GM10266 (cell line): ENCODE measurements at regions not wholly inside any gene's neighbourhood (a gene's known extent, or its start where the extent isn't known, plus 50 kb on each side); places are given as distances from the start of the nearest gene placed in this dataset.
"Not testable (repeated sequence)": the region's sequence is repeated elsewhere in the genome, so short reads cannot be mapped to it uniquely, and the experiment has no call there.

ENCODE experiments used
- DNase-seq: peaks from one replicate; pipeline ENCODE4 v3.0.0; 2012; ENCODE audit errors: extremely low spot score
- TF ChIP-seq, protein P1 (sequence below): IDR thresholded peaks from 2 replicates; pipeline ENCODE4 v1.5.1; 2012; ENCODE audit warnings: mild to moderate bottlenecking, low read depth; ENCODE audit not compliant: control insufficient read depth, insufficient read depth; ENCODE audit errors: missing control alignments

DNA sequence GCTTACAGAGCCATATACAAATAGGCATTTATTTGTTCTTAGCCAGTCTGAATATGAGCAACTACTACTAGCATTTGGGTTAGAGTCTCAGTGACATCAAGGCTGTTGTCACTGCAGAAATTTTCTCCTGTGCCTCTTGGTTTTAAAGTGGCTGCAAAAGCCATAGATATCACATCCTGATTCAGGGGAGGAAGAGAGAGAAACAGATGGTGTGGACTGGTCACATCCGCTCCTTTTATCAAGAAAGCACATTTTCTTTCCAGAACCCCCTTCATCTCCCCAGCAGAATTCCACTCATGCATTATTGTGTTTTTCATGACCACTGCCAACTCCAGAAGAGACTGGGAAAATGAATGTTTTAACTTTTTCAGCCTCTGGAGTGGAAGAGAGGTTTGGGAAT is 69.8 kb downstream of the PTTG1 start:
- TF ChIP-seq, protein P1, sequence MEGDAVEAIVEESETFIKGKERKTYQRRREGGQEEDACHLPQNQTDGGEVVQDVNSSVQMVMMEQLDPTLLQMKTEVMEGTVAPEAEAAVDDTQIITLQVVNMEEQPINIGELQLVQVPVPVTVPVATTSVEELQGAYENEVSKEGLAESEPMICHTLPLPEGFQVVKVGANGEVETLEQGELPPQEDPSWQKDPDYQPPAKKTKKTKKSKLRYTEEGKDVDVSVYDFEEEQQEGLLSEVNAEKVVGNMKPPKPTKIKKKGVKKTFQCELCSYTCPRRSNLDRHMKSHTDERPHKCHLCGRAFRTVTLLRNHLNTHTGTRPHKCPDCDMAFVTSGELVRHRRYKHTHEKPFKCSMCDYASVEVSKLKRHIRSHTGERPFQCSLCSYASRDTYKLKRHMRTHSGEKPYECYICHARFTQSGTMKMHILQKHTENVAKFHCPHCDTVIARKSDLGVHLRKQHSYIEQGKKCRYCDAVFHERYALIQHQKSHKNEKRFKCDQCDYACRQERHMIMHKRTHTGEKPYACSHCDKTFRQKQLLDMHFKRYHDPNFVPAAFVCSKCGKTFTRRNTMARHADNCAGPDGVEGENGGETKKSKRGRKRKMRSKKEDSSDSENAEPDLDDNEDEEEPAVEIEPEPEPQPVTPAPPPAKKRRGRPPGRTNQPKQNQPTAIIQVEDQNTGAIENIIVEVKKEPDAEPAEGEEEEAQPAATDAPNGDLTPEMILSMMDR = no peak
- DNase-seq = no peak

DNA sequence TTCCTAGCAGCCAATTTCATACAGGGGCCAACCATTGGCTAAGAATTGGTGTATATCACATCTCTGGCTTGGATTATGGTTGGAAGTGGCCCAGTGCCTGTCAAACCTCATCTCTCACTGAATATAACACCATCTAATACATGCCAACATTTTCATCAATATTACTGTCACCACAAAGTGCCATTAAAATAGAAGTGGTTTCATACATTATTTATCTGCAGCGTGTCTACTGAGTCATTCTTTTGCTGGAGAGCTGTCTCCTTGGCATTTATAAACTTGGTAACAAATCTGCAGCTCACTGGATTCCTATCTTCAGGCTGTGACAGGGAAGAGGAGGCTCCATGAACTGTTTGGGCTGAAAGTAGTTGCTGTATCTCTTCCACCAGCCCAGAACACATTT is 70.9 kb downstream of the PTTG1 start:
- TF ChIP-seq, protein P1 = no peak
- DNase-seq = no peak

DNA sequence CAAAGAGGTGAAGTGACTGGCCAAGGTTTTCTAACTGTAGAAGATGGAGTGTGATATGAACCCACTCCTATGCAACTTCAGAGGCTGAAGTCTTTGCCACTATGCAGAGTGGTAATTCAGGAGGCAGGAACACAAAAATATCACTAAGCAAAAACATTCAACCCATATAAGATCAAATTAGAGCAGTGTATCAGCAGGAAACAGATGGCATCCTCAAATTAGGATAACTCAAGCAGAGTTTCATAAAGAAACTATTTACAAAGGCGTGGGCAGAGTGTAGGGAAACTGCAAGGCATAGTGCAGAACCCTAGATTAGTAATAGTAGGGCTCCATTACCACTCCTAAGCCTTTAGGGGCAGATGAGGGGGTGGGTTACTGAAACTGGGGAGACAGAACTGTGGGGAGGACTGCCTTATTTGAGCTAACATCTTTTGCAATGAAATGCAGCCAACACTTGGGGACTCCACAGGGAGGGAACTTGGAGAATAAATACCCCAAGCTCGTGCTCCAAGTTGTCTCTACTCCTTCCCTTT is 72.2 kb downstream of the PTTG1 start:
- TF ChIP-seq, protein P1 = no peak
- DNase-seq = no peak

DNA sequence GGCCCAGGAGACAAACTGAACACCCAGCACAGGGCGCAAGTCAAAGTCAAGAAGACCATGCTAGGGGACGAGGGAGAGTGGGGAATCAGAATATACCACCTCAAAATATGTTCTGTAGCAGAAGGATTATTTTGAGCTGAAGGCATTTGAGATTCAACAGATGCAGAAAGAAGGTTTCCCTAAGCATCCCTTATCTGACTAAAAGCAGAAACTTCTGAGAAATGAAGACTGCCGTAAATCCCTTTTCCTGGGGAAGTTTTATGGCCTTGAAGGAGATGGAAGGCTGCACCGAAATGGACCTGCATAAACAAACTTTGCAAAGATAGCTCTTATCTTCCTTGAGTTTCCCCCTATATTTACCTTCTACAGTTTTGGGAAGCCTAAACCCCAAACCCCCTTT is 72.8 kb downstream of the PTTG1 start:
- TF ChIP-seq, protein P1 = no peak
- no peak for DNase-seq

DNA sequence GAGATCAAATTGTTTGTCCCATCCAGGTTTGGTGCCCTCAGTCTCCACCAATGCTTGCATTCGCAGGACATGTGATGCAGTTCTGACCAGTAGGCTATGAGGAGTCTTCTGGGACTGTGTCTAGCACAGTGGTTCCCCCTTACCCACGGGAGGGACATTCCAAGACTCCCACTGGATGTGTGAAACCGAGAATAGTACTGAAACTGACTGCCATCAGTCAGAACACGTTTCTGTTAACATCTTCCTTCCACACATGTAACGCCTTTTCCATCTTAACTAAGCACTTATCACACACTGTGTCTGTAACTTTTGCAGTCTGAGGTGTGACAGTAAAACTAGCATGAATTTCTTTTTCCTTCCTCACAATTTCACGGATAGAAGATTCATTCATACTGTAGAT is 74.7 kb downstream of the PTTG1 start:
- TF ChIP-seq, protein P1 = no peak
- DNase-seq = no peak

DNA sequence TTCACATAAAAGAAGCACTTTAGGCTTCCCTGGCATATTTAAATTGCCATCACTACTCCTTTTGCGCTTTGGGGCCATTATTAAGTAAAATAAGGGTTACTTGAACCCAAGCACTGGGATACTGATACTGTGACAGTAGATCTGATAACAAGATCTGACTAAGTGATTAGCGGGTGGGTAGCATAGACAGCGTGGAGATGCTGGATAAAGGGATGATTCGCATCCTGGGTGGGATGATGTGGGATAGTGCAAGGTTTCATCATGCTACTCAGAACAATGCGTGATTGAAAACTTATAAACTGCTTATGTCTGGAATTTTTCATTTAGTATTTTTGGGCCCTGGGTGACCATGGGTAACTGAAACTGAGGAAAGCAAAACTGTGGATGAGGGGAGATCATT is 75.1 kb downstream of the PTTG1 start:
- no peak for DNase-seq
- TF ChIP-seq, protein P1 = no peak

DNA sequence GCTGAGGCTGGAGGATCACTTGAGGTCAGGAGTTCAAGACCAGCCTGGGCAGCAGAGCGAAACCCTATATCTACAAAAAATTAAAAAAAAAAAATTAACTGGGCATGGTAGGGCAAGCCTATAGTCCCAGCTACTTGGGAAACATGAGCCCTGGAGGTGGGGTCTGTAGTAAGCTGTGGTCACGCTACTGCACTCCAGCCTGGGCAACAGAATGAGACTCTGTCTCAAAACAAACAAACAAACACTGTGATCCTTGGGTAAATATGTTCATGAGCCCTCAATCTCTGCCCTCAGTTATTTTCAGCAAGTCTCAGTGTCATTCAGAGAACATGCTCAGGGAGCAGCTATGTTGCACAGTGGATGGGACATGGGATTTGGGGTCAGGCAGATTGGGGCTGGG is 76.2 kb downstream of the PTTG1 start:
- DNase-seq = no peak
- TF ChIP-seq, protein P1 = no peak

DNA sequence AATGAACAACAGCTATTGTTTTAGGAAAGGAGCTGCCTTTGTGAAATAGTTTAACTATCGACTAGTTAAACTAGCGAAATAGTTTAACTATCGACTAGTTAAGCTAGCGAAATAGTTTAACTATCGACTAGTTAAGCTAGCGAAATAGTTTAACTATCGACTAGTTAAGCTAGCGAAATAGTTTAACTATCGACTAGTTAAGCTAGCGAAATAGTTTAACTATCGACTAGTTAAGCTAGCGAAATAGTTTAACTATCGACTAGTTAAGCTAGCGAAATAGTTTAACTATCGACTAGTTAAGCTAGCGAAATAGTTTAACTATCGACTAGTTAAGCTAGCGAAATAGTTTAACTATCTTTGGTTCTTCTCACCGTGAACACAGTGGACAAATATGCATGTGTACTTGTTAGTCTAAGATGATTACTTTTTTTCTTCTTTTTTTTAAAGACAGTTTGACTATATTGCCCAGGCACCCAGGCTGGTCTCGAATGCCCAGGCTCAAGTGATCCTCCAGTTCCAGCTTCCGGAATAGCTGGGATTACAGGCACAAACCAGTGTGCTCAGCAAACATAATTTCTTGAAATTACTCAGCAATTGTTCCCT is 76.9 kb downstream of the PTTG1 start:
- DNase-seq = not testable (repeated sequence)
